OCI-LY7 (cell line): ENCODE measurements at regions not wholly inside any gene's neighbourhood (a gene's known extent, or its start where the extent isn't known, plus 50 kb on each side); places are given as distances from the start of the nearest gene placed in this dataset.

Source experiments
- BruUV-seq: library from RNA; stranded (reverse); fragments of 400-500 nt; replicated peaks from 2 replicates; lab custom pipeline; 2021; lab: Mats Ljungman, UMichigan
- CTCF ChIA-PET: fragments of 300-600 bp; sonication (Branson Sonifier 250); formaldehyde crosslinking; loops from one replicate; lab custom pipeline; 2022; ENCODE audit warnings: antibody characterized with exemption; ENCODE audit not compliant: unreplicated experiment; lab: Charles Lee
- POLR2A ChIA-PET: fragments of 300-600 bp; sonication (Branson Sonifier 250); formaldehyde crosslinking; loops from one replicate; lab custom pipeline; 2022; ENCODE audit warnings: antibody characterized with exemption; lab: Charles Lee
- DNase-seq: peaks from one replicate; pipeline ENCODE4 v3.0.0-alpha.2; 2015; ENCODE audit warnings: low spot score
- H2AFZ ChIP-seq: fragments of 200-600 bp; sonication (generic), shearing (Covaris generic); 2 replicates; pipeline ENCODE4 v1.6.1; 2014; ENCODE audit warnings: mild to moderate bottlenecking, antibody characterized with exemption, low read length, moderate library complexity
- H3K27ac ChIP-seq: fragments of 200-600 bp; sonication (generic); 2 replicates; pipeline ENCODE4 v1.5.1; 2014; ENCODE audit warnings: mixed run types, low read depth, mild to moderate bottlenecking, moderate library complexity, low read length, inconsistent platforms; ENCODE audit not compliant: poor library complexity, severe bottlenecking
- H3K36me3 ChIP-seq: fragments of 200-600 bp; sonication (generic); 2 replicates; pipeline ENCODE4 v1.6.1; 2014; ENCODE audit warnings: mild to moderate bottlenecking, antibody characterized with exemption, low read length, moderate library complexity, mixed read lengths; ENCODE audit not compliant: insufficient read depth
- H3K4me1 ChIP-seq: fragments of 200-600 bp; sonication (generic); 2 replicates; pipeline ENCODE4 v1.5.1; 2014; ENCODE audit warnings: mild to moderate bottlenecking, low read length; ENCODE audit not compliant: insufficient read depth, poor library complexity, severe bottlenecking
- H3K4me2 ChIP-seq: fragments of 200-600 bp; sonication (generic); 2 replicates; pipeline ENCODE4 v1.6.1; 2014; ENCODE audit warnings: mild to moderate bottlenecking, low read length
- H3K4me3 ChIP-seq: fragments of 200-600 bp; sonication (generic); 2 replicates; pipeline ENCODE4 v1.5.1; 2014; ENCODE audit warnings: mild to moderate bottlenecking, low read depth, low read length; ENCODE audit not compliant: poor library complexity, severe bottlenecking
- H3K79me2 ChIP-seq: fragments of 200-600 bp; sonication (generic); 2 replicates; pipeline ENCODE4 v1.6.1; 2016; ENCODE audit warnings: low read depth, mild to moderate bottlenecking, low read length, moderate library complexity, mixed read lengths; ENCODE audit not compliant: insufficient read depth
- H3K9me2 ChIP-seq: fragments of 200-600 bp; sonication (generic); 2 replicates; pipeline ENCODE4 v1.6.1; 2016; ENCODE audit warnings: mild to moderate bottlenecking, low read length, mixed read lengths; ENCODE audit not compliant: insufficient read depth
- H3K9me3 ChIP-seq: fragments of 200-600 bp; sonication (generic); 2 replicates; pipeline ENCODE4 v1.6.1; 2014; ENCODE audit warnings: mild to moderate bottlenecking, mixed run types, low read length, mixed read lengths
- H4K20me1 ChIP-seq: fragments of 200-600 bp; sonication (generic); 2 replicates; pipeline ENCODE4 v1.6.1; 2014; ENCODE audit warnings: mild to moderate bottlenecking, antibody characterized with exemption, low read length, moderate library complexity, mixed read lengths; ENCODE audit not compliant: insufficient read depth
- CTCF ChIP-seq: fragments of 200-600 bp; sonication (generic); conservative IDR thresholded peaks from 2 replicates; pipeline ENCODE4 v1.5.1; 2014; ENCODE audit warnings: mild to moderate bottlenecking, antibody characterized with exemption, low read length, moderate library complexity, mixed read lengths
- EZH2phosphoT487 ChIP-seq: fragments of 200-600 bp; sonication (generic); IDR thresholded peaks from 2 replicates; pipeline ENCODE4 v1.6.1; 2018; ENCODE audit warnings: low read depth, borderline replicate concordance, mild to moderate bottlenecking, mixed run types, antibody characterized with exemption, low read length, moderate library complexity, mixed read lengths
- intact Hi-C: fragments of 100-400 bp; cut with micrococcal nuclease; formaldehyde crosslinking; loops from one replicate; pipeline ENCODE4 v1.10.0; 2022; ENCODE audit not compliant: unreplicated experiment

DNA sequence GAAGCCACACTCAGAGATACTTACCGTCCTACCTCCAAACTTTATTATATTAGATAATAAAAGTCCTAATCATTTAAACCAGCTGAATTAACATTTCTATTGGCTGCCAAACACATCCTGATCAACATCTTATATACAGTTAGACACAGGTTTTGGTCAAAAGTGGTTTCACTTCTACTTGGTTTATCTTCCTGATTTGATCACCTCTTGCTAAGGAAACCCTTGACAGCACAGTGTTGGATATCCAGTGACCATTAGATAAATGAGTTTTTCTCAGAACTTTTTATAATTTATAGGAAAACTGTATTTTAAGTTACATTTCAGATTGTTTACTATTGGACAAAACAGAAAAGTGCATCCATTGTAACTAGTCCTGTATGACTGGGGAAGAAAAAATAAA lies 198.4 kb upstream of the NR2F2 start:
- H3K79me2 ChIP-seq = no peaks in the 10 kb centered on the region
- H3K4me3 ChIP-seq = no peak overlapping the region
- POLR2A ChIA-PET = no interaction called here
- no peak overlapping the region for H2AFZ ChIP-seq
- no peaks in the 10 kb centered on the region for H3K9me2 ChIP-seq
- no TSS peak for BruUV-seq
- DNase-seq = no peak
- intact Hi-C loops = no loop called here
- CTCF ChIA-PET = no interaction called here
- H3K27ac ChIP-seq = no peak overlapping the region
- H4K20me1 ChIP-seq = no peaks in the 10 kb centered on the region
- no peaks in the 10 kb centered on the region for H3K4me1 ChIP-seq
- no peaks in the 10 kb centered on the region for H3K36me3 ChIP-seq
- TF ChIP-seq CTCF = no peak
- TF ChIP-seq EZH2phosphoT487 = no peak
- no peak overlapping the region for H3K4me2 ChIP-seq
- H3K9me3 ChIP-seq = no peaks in the 10 kb centered on the region

DNA sequence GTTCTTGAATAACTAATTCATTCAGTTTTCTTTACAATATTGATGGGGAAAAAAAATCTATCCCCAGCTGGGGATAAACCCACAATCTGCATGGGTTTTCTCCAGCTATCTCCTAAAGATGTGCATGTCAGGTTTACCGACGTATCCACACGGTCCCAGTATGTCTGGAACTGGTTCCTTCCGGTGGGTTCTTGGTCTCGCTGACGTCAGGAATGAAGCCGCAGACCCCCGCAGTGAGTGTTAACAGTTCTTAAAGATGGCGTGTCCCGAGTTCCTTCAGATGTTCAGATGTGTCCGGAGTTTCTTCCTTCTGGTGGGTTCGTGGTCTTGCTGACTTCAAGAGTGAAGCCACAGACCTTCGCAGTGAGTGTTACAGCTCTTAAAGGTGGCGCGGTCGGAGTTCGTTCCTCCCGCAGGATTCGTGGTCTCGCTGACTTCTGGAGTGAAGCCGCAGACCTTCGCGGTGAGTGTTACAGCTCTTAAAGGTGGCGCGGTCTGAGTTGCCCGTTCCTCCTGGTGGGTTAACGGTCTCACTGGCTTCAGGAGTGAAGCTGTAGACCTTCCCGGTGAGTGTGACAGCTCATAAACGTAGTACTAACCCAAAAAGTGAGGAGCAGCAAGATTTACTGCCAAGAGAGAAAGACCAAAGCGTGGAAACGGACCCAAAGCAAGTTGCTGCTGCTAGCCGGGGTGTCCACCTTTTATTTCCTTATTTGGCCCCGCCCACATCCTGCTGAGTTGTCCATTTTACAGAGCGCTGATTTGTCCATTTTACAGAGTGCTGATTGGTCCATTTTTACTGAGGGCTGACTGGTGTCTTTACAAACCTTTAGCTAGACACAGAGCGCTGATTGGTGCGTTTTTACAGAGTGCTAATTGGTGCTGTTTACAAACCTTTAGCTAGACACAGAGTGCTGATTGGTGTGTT lies 195.1 kb upstream of the NR2F2 start:
- H3K27ac ChIP-seq = no peak overlapping the region
- no peak overlapping the region for H3K4me2 ChIP-seq
- ChIA-PET CTCF (no interaction called here), POLR2A (no interaction called here)
- H3K36me3 ChIP-seq = no peaks in the 10 kb centered on the region
- no peak overlapping the region for H3K4me3 ChIP-seq
- no peaks in the 10 kb centered on the region for H3K79me2 ChIP-seq
- no peaks in the 10 kb centered on the region for H3K9me2 ChIP-seq
- H4K20me1 ChIP-seq = no peaks in the 10 kb centered on the region
- no peak overlapping the region for H2AFZ ChIP-seq
- H3K9me3 ChIP-seq = no peaks in the 10 kb centered on the region
- H3K4me1 ChIP-seq = no peaks in the 10 kb centered on the region
- no TSS peak for BruUV-seq
- no peak for TF ChIP-seq EZH2phosphoT487
- TF ChIP-seq CTCF = no peak
- intact Hi-C loops = no loop called here
- no peak for DNase-seq

- Histone ChIP-seq H3K9me2 (no peaks in the 10 kb centered on the region), H3K27ac (no peak overlapping the region), H3K4me2 (no peak overlapping the region), H3K79me2 (no peaks in the 10 kb centered on the region), H2AFZ (no peak overlapping the region), H3K4me3 (no peak overlapping the region), H3K36me3 (no peaks in the 10 kb centered on the region), H3K4me1 (no peaks in the 10 kb centered on the region), H4K20me1 (no peaks in the 10 kb centered on the region), H3K9me3 (no peaks in the 10 kb centered on the region)
- POLR2A ChIA-PET = no interaction called here
- TF ChIP-seq EZH2phosphoT487 (no peak), CTCF (no peak)
- DNase-seq = no peak
- CTCF ChIA-PET = no interaction called here
- no TSS peak for BruUV-seq
- intact Hi-C loops = no loop called here
Measured at GRCh38 chr15:96138985-96139384, 191.5 kb upstream of the NR2F2 start.
